ENCODE measurements at regions not wholly inside any gene's neighbourhood (a gene's known extent, or its start where the extent isn't known, plus 50 kb on each side); places are given as distances from the start of the nearest gene placed in this dataset.
A peak's percentile ranks its signal among the peaks of the same experiment; 100 is the strongest.

DNA sequence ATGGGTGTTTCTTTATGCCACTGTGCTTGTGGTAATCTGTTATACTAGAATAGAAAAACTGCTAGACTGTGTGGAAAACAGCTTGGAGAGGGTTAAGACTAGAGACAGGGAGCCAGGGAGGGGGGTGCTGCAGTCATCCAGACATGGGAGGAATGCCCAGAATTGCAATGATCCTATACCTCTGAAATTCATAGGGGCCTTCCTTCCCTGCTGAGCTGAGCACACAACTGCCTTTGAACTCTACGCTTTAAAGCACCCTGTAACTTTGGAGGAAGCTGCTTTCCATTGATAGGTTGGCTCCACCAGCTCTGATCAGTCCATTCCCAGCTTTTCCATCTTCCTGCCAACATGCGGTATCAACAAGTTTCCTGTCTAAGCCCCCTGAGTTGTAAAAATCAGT lies 155.9 kb upstream of the RASGEF1B start:
- no peak for DNase-seq (ENCODE audit: low read depth in 2 of 2)

DNA sequence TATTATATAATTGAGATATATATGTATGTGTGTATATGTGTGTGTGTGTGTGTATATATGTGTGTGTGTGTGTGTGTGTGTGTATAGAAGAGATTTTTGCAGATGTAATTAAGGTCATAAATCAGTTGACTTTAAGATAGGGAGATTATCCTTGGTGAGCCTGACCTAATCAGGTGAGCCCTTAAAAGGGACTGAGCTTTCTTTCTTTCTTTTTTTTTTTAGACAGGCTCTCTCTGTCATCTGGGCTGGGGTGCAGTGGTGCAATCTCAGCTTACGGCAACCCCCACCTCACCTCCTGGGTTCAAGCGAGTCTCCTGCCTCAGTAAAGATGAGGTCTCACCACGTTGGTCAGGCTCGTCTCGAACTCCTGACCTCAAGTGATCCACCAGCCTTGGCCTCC lies 155.1 kb upstream of the RASGEF1B start:
- no peak for DNase-seq (ENCODE audit: low read depth in 2 of 2)

DNA sequence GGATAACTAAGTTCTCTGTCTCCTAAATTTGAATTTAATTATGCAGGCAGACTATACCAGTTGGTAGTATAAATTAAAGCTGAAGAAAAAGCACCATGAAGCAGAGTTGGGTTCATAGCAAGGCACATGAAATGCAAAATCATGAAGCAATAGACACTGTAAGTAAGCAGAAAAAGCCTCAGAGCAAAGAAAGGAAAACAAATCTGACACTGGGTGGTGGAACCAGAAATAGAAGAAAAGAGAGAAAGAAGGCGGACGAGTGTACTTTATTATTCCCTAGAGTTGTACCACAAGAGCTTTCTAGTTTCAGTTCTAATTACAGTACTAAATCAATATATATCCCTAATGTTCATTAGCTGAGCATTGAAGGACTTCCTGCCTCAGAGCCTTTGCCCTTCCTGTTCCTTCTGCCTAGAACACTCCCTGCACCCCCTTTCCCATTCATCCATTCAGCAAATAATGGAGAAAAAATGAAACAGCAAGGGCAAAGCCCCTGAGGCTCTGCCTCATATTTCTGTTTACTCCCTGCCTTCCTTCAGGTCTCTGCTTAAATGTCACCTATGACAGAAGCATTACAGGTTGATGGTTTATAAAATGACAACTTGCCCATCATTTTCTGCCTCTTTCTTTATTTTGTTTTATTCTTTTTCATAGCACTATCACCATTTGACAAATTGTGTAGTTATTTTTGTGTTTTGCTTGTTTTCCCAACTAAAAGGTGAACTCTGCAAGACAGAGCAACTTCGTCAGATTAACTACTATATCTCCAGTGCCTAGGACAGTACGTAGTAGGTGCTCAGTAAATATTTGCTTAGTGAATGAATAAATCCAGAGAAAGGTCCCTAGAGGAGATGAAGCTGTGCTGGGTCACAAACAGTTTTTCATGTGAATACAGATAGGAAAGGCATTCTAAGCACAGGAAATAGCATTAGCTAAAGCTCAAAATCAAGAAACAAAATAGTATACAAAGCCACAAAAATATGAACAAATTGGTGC lies 154.0 kb upstream of the RASGEF1B start:
- DNase-seq (ENCODE audit: low read depth in 2 of 2): no peak

DNA sequence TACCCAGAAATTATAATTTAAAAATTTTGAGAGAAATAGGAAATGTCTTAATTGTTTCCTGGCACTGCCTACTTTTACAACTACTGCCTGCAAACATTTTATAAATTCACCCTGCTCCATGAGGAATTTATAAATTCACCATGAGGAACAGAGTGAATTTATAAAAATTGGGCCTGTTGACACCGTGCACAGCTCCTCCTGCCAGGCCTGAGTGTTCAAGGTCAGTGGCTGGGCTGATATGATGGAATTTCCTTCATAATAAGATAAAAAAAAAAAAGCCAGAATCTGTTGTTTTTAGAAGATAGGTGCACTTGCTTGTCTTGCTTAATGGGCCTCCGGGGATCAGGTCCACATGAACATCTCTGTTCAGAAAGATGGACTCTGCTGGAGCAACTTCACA lies 151.7 kb upstream of the RASGEF1B start:
- DNase-seq (ENCODE audit: low read depth in 2 of 2): no peak

DNA sequence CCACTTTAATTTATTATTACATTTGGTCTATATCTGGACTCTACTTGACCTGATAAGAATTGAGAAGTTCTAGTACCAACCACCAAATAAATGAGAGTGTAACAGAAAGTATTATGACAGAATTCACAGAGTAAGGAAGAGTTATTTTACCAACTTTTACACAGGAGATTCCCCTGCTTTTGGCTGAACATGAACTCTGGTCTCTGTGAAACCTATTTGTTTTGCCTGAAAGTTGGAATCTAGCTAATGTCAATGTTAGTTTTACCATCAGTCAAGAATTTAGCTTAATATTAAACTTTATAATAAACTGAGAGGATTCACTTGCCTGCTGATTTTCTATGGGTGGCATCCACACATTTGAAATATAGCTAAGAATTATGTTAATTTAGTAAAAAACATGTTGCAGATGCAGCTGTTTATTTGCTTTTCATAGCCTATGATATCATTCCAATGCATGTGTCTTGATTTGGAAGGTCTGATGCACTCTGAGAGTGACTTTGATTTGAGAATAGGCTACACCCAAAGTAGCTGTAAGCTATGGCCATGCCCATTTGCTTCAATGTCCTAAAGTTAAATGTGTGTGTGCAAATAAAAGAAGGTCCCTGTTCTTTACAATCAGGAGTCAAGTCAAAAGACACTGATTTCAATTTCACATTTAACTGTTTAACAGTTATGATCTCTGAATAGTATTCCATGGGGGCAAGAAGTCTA lies 150.9 kb upstream of the RASGEF1B start:
- DNase-seq (ENCODE audit: low read depth in 2 of 2): no peak

DNA sequence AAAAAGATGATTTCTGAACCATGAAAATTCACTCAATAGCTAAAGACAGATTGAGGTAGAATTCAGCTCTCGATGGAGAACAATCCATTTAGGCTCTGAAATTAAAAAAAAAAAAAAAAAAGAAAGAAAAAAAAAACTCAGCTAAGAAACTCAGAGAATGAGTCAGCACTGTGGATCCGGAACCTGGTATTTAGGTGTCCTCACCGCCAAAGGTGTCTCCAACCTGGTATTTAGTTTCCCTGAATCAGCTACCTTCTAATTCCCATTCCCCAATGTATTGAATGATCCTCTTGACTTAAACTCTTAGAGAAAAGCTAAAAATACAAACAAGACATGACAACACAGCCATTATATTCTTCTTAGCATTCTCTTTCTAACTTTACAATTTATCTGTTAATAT lies 150.3 kb upstream of the RASGEF1B start:
- DNase-seq (ENCODE audit: low read depth in 2 of 2): no peak

DNA sequence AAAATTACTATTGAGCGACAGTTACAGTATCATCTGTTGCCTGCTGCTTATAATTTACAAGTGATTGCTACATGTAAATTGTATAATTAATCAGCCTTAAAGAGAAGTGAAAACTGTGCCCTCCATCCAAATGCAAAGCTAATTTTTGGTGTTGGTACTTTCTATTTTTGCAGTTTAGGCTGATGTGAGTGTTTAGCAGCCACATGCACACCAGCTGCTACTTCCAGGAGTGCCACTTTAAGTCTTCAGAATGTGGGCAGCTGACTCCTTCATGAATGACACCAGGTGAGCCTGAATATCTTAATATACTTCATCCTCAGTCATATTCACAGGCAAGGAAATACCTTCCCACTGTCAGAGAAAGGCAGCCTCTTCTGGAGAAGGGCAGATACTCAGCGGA lies 149.8 kb upstream of the RASGEF1B start:
- no peak for DNase-seq (ENCODE audit: low read depth in 2 of 2)

DNA sequence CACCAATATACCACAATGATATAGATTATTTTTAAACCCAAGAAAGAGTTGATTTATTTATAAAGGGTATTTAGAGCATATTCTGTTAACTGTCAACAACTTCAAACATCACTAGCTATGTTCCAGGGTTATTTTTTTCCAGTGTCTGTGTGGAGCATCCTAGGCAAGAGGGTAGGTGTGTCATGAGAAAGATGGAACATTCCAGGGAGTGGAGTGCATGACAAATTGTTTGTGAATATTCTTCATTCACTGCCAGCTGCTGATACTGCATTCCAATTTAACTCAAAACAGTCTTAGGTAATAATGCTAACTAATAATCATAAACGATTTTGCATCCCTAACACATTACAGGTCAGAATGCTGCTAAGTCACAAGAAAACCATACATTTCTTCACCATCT lies 148.7 kb upstream of the RASGEF1B start:
- DNase-seq (ENCODE audit: low read depth in 2 of 2): no peak

DNA sequence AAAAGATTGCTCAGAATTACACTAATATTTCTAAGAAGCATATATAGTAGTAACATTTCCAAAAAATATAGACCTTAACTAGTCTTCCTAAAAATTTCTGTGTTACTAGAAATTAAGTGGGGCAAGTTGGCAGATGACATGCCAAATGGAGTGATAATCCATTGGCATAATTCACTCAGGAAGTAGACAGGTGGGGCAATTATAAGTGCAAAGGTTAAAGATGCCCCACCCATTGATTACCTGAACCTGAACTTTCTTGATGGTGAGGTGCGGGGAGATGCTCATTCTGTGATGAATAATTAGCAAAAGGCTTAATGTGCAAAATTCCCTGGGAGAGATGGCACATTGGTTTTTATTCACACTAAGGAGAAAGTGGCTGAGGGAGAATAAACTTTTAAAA lies 145.8 kb upstream of the RASGEF1B start:
- no peak for DNase-seq (ENCODE audit: low read depth in 2 of 2)

DNA sequence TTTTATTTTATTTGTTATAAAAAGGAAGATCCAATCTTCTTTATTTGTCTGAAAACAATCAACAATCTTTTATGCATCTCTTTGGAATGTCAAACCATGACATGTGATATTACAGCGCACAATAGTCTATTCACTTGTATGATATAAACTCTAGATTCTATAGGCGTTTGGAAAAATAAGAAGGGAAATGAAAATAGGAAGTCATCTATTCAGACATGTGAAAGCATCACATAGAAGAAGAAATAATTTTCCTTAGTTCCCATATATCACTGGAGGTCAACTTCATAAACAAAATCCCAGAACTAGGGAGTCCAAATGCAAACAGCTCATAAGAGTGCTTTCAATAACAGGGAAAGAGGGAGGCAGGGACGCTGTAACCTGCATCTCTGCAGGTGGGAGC lies 139.5 kb upstream of the RASGEF1B start:
- no peak for DNase-seq (ENCODE audit: low read depth in 2 of 2)

DNA sequence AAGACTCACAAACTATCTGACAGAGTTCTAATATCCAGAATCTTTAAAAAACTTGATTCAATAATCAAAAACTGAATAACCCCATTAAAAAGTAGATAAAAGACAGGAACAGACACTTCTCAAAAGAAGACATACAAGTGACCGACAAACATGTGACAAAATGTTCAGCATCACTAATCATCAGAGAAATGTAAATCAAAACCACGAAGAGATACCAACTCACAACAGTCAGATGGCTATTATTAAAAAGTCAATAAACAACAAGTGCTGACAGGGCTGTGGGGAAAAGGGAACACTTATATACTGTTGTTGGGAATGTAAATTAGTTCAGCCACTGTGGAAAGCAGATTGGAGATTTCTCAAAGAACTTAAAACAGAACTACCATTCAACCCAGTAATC lies 138.1 kb upstream of the RASGEF1B start:
- no peak for DNase-seq (ENCODE audit: low read depth in 2 of 2)

DNA sequence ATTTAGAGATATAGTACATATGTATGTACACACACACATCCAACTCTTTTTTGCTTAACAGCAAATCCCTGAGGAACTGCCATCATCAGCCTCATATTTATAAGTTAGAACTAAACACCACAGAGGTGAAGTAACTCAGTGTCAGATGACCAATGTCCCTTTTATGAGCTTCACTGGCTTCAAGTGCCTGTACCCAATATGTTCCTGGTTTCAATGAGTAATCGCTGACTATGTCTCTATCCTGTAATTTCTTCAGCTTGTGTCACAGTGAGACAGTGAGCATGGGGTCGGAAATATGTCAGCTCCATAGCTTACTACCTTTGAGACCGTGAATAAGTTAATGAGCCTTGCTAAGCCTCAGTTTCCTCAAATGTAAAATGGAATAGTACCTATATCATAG lies 136.2 kb upstream of the RASGEF1B start:
- DNase-seq (ENCODE audit: low read depth in 2 of 2): no peak

DNA sequence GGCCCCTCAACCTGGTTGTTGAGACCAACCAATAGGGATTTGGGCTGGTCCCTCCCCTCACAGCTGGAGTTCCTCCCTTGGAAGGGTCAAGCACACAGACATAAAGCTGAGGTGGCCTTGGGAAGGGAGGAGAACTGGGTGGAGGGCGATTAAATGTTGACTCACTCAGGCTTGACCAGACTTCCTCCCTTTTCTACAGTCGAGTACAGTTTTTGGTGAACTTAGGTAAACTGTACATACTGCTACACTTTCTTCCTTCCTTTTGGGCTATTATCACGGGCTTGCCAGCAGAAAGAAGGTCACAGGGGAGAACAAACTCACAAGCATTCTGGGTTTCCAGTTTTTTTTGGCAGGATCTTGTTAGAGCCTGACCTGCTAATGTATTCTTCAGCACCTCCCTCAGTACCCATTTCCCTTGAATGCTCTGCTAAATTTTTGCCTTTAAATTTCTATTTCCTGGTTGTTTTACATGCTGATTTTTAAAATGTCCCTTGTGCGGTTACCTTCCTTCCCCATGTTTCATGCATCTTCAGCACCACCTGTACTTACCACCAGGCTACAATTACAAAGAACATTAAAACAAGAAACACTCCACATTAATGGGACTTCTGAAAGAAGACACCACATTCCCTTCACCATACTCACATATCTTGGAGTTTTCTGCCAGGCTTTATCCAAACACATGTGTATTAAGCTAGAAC lies 135.2 kb upstream of the RASGEF1B start:
- DNase-seq (ENCODE audit: low read depth in 2 of 2): no peak

DNA sequence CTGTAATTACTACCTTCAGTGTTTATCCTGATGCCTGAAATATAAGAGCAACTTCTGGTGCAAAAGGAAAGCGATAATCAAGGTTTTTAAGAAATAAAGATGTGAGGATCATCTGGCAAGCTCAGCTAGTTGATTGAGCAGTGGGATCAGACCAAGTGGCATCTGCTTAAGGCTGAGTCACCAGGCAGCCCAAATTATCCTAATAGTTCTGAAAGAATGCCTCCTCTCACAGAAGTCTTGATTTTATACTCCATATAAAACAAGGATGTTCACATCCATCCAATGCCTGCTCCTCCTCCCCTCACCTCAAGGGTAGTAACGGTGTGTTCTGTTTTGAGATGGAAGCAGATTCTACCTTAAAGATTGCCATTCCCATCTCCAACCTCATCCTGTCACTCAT lies 134.5 kb upstream of the RASGEF1B start:
- DNase-seq (ENCODE audit: low read depth in 2 of 2): no peak

DNA sequence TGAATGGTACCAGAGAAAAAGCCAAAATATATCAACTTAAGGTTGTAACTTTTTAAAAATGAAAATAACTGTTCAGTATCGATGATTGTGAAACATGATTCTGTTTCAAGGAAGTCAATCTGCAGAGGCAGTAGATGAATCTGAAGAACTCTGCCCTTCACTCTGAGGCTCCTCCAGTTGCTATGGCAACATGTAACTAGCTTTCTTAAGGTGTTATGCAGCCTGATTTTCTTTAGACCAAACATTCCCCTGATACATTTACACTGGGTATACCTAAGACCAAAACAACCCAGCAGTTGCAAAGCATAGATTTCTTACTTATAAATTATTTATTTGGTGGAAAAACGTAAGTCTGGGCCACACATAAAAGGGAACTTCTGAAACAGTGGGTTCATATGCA lies 133.6 kb upstream of the RASGEF1B start:
- DNase-seq (ENCODE audit: low read depth in 2 of 2): no peak

DNA sequence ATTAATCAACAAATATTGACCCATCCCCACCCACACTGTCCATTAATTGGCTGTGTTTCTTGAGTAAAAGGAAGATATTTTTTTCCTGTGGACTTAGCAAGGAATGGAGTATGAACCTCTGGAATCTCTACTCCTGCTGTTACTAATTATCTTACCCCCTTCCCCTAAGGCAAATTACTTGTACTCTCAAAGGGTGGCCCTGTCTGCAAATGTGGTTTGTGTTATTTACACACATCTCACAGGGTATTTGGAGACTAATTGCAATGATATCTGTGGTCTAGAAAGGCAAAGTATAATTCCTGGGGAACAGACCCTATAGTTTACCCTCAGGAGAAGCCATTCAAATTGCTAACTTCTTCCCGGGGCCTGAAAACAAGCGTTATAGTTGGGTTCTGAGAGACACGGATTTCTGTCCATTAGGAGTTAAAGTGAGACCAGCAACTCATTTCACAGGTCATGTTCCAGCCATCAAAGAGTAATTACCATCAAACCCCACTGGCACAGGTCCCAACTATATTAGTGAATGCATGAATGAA lies 133.0 kb upstream of the RASGEF1B start:
- peak; percentile 16 to 31 for DNase-seq (ENCODE audit: low read depth in 2 of 2)

DNA sequence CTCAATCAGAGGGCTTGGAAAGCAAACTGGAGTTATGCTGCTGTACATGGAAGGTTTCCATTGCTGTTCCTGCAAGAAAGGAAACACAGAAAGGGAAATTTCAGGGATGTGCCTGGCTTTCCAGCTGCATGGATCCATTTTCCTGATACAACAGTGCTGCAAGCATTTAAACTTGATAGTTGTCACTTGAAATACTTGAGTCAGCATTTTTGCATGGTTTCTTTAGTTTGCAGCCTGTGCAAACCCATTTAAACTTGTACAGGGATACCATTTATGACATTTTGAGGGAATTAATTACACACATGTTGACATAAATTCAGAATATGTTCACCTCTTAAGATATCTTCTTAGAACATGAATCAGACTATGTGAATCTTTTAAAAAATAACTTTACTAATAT lies 131.1 kb upstream of the RASGEF1B start:
- no peak for DNase-seq (ENCODE audit: low read depth in 2 of 2)

DNA sequence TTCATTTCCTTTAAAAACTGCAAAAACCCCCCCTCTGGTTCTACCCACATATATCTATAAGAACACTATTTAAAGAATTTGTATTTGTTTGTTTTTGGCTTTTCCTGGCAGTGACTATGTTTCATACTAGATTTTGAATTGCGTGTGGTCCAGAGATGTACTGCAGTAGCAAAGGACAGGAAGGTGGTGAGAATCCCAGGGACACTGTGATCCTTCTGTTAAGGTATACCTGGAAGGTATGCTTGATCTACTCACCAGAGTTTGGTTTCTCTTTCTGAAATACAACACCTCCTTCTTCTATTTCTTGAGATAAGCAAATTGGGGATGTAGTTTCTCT lies 129.6 kb upstream of the RASGEF1B start:
- DNase-seq (ENCODE audit: low read depth in 2 of 2): no peak

DNA sequence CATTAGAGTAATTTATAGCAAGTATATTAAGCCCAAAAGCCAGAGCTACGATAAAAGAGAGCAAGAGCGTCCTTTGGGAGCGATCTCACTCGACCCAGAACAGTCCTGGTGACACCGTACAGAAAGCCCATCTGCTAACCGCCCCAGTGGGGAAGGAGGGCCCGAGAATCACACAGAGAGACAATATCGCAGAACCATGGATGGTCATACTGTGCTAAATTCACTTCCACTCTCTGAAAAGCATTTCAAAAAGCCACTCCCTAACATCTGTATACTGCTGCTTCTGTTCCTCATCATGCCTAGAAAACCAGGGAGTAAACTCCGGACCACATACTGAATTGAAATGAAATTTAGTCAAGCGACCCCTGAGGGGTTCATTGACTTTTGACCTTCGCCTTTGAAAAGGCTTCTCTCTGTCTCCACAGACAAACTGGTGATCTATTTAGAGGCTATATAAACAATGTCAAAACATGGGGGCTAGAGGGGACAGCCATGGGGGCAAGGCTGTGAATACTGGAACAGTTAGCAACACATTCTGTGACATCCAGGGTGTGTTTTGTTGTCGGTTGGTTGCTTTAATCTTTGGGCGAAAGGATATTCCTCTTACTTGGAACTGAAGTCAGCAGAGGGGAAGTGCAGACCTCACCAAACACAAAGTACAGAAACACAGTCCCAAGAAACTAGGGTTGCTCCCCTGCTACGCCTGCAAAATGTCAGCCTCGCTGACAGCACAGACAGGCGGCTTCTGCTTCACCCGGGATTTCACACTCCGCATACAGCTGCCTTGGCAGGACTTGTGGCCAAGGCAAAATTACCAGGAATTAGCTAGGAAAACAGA lies 129.0 kb upstream of the RASGEF1B start:
- no peak for DNase-seq (ENCODE audit: low read depth in 2 of 2)

DNA sequence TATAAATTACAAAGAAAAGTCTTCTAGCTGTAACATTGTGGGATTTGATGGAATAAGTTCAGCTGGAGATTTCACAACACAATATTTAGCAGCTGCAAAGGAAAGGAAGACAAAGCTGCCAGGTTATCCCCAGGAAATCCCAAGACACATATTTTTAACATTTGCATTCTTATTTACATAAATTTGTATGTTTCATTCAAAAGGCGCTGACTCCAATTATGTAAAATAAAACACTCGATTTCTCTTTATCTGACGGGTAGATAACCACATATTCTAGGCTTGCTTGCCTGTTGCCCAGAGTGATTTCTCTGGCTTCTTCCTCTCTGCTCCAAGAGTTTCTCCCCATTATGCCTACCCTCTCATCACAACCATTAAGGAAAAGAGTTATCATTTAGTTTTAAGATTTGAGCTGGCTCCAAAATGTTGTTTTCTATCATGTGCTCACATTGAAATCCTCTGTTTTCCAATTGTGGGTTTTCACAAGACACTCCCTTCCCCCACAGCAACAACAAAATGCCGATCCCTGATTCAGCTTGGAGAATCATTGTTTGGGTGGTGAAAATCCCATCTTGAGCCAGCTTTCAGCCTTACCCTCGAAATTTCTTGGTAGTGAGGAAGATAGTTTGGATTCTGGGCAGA lies 128.2 kb upstream of the RASGEF1B start:
- no peak for DNase-seq (ENCODE audit: low read depth in 2 of 2)
